HG02943 (cell line): ENCODE measurements at regions not wholly inside any gene's neighbourhood (a gene's known extent, or its start where the extent isn't known, plus 50 kb on each side); places are given as distances from the start of the nearest gene placed in this dataset.

Source experiments
- ATAC-seq: cut with Tn5 transposase; IDR thresholded peaks from one replicate; pipeline ENCODE4 v1.9.1; 2021; ENCODE audit warnings: mild to moderate bottlenecking, low read depth, moderate library complexity; ENCODE audit not compliant: unreplicated experiment

- ATAC-seq, result no peak
These were observed 178.5 kb downstream of the RHOU start for GRCh38 chr1:228913626-228914414.

- ATAC-seq, result no peak
These were observed 179.4 kb downstream of the RHOU start for GRCh38 chr1:228914700-228915099.

DNA sequence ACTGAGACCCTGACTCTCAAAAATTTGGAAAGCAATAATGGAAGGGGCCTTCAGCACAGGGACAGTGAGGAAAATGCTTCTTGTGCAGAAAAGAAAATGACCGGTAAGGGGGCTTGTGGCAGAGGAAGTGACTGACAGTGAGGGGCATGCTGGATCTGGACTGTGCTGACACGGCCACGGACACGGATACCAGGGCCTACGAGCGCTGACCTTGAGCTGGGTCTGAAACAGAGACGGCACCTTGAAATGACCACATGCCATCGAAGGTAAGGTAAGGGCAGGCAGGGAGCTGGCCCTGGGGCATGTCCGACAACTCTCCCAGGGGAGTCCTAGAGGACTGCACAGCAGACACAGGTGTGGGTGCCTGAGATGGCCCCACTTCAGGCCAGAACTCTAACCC lies 182.1 kb downstream of the RHOU start:
- no peak for ATAC-seq

GRCh38 chr1:228917755-228918154 lies 182.5 kb downstream of the RHOU start:
- no peak for ATAC-seq

DNA sequence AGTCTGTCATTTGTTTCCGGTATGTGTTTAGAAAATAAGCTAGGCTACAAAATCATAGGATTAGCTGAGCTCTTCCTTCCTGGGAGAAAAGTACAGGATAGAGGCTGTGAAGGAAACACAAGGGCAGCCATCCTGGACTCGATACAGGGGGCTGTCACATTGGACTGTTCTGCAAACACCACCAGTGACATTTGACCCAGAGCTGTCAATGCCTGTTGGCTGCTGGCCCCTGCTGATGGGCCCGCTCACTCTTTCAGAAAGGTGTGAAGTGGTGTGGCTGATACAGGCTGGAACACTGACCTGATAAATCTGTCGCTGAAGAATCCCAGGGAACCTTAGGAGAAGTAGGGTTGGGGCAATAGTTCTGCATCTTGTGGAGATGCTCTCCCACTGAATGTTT lies 183.1 kb downstream of the RHOU start:
- no peak for ATAC-seq

GRCh38 chr1:228919914-228920313 lies 184.6 kb downstream of the RHOU start:
- no peak for ATAC-seq

DNA sequence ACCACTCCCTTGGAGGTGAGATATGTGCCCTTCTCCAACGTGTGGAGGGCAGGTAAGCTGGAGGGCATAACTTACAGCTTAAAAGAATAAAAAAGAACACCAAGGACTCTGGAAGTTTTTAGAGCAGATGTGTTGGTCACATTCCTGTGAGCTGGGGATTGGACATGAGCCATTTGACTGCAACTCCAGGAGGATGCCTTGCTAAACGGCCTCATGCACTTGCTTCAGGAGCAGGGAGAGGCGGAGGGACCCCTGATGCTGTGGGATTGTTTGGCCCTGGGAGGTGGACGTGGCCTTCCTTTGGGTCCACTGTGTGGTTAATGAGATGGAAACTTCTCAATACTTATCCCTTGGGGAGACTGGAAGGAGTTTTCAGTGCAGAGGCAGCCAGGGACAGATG lies 185.6 kb downstream of the RHOU start:
- no peak for ATAC-seq

GRCh38 chr1:228921481-228921880 lies 186.2 kb downstream of the RHOU start:
- no peak for ATAC-seq

DNA sequence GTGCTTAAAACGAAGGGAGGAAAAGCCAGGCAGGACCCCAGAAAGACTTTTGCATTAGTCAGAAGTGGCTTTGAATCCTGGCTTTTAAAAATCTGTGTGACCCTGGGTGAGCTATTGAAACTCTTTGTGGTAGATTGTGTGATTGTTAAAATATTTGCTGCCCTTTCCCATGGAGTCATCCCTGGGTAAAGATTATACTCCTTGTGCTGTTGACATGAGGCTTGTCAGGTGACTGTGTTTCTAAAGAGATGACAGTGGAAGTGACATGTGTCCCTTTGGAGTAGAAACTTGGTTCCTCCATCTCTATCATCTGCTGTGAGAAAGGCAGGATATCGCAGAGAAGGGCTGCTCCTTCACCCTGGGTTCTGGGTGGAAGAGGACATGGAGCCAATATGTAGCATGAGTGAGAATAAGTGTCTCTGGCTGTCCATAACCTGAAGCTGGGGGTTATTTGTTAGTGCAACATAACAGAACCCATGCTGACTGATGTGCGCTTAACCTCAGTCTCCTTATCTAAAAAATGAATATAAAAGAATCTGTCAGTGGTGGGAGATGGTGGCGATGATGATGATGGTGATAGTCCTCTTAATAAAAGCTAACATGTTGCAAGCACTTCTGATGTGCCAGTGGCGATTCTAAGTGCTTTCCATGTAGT lies 187.6 kb downstream of the RHOU start:
- no peak for ATAC-seq

DNA sequence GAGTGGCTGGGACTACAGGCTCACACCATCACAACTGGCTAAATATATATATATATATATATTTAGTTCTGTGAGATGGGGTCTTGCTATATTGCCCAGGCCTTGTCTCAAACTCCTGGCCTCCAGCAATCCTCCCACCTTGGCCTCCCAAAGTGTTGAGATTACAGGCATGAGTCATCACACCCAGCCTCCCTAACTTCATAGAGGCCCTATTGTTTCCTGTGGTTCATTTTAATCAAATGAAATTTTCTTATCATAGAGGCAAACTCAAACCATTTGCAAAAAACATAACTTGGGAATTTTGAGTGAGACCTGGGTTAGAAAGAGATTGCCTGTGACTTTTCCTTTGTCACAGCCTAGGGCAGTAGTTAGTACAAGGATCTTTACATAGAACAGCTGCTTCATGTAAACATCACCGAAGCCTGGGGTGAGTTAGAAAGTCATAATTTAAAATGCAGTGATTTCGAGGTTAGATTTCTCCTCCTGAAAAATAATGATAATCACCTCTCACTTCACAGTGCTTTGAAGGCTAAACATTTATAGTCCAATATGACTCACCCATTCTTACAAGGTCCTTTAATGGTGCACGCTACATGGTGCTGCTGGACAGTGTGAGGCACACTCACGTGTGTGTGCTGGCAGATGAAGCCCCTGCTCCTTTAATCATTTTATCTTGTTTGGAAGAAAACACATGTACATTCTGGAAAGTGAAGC lies 188.9 kb downstream of the RHOU start:
- no peak for ATAC-seq

- ATAC-seq, result no peak
These were observed 190.4 kb downstream of the RHOU start for GRCh38 chr1:228925691-228926090.

DNA sequence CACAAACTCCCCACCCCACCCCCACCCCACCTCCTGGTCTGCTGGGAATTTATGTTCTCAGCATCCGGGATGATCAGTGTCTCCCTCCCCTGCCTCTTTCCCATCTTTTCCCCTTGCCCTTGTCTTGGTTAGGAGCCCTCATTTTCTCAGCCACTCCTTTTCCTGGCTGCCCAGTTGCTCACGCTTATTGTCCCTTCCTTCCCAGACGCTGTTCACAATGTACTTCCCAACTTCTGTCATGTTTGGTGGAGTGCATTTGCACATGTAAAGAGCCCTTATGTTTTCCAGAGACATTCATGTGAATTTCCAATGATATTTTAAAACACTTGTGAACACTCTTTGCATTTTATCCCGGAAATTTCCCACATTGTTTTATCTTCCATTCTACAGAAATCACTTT lies 192.1 kb downstream of the RHOU start:
- ATAC-seq, result no peak

DNA sequence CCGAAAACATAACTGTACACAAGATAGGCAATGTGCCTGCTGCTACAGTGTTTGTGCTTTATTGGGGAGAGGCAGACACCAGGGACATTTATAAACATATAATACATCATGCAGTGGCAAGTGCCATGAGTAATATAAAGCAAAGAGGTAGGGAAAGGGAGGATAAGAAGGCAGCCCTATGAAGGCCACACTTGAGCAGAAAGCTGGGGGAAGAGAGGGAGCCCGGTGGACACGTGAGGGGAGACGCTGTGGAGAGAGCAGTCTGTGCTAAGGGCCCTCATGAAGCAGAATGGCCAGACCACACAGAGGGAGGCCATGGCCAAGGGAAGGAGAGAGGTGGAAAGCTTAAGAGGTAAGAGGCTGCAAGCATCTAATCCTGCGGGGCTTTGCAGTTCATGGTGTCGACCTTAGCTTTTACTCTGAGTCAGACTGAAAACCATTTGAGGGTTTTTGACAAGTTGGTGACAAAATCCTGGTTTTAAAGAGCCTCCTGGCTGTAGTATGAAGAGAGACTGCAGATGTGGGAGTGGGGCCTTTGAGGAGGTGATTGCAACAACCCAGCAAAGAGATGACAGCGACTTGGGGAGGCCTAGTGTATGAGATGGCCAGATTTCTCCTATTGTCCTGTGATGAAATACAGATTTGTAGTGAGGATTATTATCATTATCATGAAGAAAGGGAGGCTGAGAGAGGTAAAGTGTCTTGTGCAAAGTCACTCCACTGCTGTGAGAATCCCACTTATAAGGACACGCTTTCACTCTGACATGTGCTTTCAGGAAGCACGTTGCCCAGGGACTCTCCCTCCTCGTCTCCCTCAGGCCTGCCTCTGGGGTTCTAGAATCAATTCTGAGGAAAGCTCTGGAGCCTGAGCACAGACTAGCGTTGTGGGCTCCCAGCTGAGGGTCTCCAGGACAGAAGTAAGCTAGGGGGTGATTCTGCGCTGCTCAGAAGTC lies 192.9 kb downstream of the RHOU start:
- ATAC-seq, result no peak

GRCh38 chr1:228929476-228930027 lies 194.3 kb downstream of the RHOU start:
- no peak for ATAC-seq

- ATAC-seq, result no peak
These were observed 195.2 kb downstream of the RHOU start for GRCh38 chr1:228930479-228930957.

- no peak for ATAC-seq
These were observed 198.5 kb downstream of the RHOU start for GRCh38 chr1:228933753-228934152.

GRCh38 chr1:228935198-228935663 lies 200.0 kb downstream of the RHOU start:
- ATAC-seq, result no peak

DNA sequence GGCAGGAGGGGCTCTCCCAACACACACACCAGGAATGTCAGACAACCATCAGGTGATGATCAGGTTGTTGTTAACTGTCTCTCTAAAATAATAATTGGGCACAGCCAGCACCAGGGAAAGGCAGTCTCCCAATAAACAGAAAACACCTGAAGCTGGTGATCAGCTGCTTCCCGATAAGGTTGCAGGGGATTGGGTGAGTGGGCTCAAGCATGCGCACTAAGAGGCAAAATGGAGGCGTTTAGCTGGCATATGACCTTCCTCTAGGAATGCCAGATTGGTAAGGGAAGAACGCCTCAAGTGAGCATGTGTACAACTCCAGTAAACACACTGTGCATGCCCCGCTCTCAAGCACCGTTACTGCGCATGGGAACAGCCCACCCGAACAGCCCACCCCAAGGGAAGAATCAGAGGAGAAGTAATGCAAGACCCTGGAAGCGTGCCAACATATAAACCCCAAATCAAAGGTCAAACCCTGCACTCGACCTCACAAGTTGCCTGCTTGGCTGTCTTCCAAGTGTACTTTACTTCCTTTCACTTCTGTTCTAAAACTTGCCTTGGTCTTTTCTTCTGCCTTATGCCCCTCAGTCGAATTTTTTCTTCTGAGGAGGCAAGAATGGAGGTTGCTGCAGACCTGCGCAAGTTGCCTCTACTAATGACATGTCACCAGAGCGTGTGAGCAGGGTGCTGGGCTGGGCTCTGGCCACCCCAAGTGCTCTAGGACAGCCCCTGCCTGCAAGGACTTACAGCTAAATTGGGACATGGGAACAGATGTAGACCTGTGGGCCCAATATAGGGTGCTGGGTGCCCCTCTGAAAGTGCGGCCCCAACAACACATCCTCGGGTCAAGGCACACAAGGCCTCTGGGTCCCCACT lies 200.8 kb downstream of the RHOU start:
- ATAC-seq, result no peak

- ATAC-seq, result no peak
These were observed 201.6 kb downstream of the RHOU start for GRCh38 chr1:228936881-228937280.
